ENCODE measurements at regions not wholly inside any gene's neighbourhood (a gene's known extent, or its start where the extent isn't known, plus 50 kb on each side); places are given as distances from the start of the nearest gene placed in this dataset.

GRCh38 chr2:123693836-123694235 lies 331.3 kb upstream of the CNTNAP5 start:
- Histone ChIP-seq H4K20me1 (ENCODE audit: low read length) (no peaks in the 10 kb centered on the region), H3K27me3 (ENCODE audit: low read length) (no peaks in the 10 kb centered on the region), H3K4me3 (ENCODE audit: low read length) (no peak overlapping the region), H3K9me2 (replicated peaks; ENCODE audit: low read length) (no peaks in the 10 kb centered on the region), H3K27ac (ENCODE audit: low read length) (no peak overlapping the region), H2AFZ (ENCODE audit: low read length) (no peak overlapping the region), H3K9ac (ENCODE audit: low read length) (no peak overlapping the region), H3F3A (ENCODE audit: low read length, unreplicated experiment) (no peaks in the 10 kb centered on the region), H3K4me1 (ENCODE audit: insufficient read depth, low read length) (no peaks in the 10 kb centered on the region), H3K4me2 (ENCODE audit: low read length) (no peak overlapping the region), H3K9me3 (ENCODE audit: low read length) (no peaks in the 10 kb centered on the region), H3K79me2 (ENCODE audit: low read length) (no peaks in the 10 kb centered on the region), H3K36me3 (ENCODE audit: low read depth, low read length) (no peaks in the 10 kb centered on the region)
- TF ChIP-seq EZH2phosphoT487 (IDR thresholded peaks at IDR 0.05; ENCODE audit: borderline replicate concordance, low read length) (no peak), CTCF (conservative IDR thresholded peaks at IDR 0.05; ENCODE audit: low read depth, low read length) (no peak), EZH2 (IDR thresholded peaks at IDR 0.05; ENCODE audit: low read length, unreplicated experiment) (no peak)
- no peak for DNase-seq
- intact Hi-C loops (cut with micrococcal nuclease), result no loop called here
- POLR2A ChIA-PET (ENCODE audit: unreplicated experiment), result no interaction called here
- CTCF ChIA-PET, result no interaction called here
- no TSS peak for BruUV-seq (replicated peaks)
- no peak for ATAC-seq

GRCh38 chr2:123695426-123695825 lies 329.7 kb upstream of the CNTNAP5 start:
- H2AFZ ChIP-seq (ENCODE audit: low read length), result no peak overlapping the region
- no peaks in the 10 kb centered on the region for H3F3A ChIP-seq (ENCODE audit: low read length, unreplicated experiment)
- H3K4me2 ChIP-seq (ENCODE audit: low read length), result no peak overlapping the region
- TF ChIP-seq EZH2phosphoT487 (IDR thresholded peaks at IDR 0.05; ENCODE audit: borderline replicate concordance, low read length) (no peak), CTCF (conservative IDR thresholded peaks at IDR 0.05; ENCODE audit: low read depth, low read length) (no peak), EZH2 (IDR thresholded peaks at IDR 0.05; ENCODE audit: low read length, unreplicated experiment) (no peak)
- no peaks in the 10 kb centered on the region for H3K27me3 ChIP-seq (ENCODE audit: low read length)
- ATAC-seq (no peak), DNase-seq (peak; percentile 12)
- no peaks in the 10 kb centered on the region for H3K79me2 ChIP-seq (ENCODE audit: low read length)
- no peaks in the 10 kb centered on the region for H3K9me3 ChIP-seq (ENCODE audit: low read length)
- no TSS peak for BruUV-seq (replicated peaks)
- H3K4me1 ChIP-seq (ENCODE audit: insufficient read depth, low read length), result no peaks in the 10 kb centered on the region
- intact Hi-C loops (cut with micrococcal nuclease), result no loop called here
- no peak overlapping the region for H3K9ac ChIP-seq (ENCODE audit: low read length)
- H3K4me3 ChIP-seq (ENCODE audit: low read length), result no peak overlapping the region
- CTCF ChIA-PET, result no interaction called here
- no peaks in the 10 kb centered on the region for H3K36me3 ChIP-seq (ENCODE audit: low read depth, low read length)
- no peak overlapping the region for H3K27ac ChIP-seq (ENCODE audit: low read length)
- no peaks in the 10 kb centered on the region for H3K9me2 ChIP-seq (replicated peaks; ENCODE audit: low read length)
- no peaks in the 10 kb centered on the region for H4K20me1 ChIP-seq (ENCODE audit: low read length)
- POLR2A ChIA-PET (ENCODE audit: unreplicated experiment), result no interaction called here

- DNase-seq (no peak), ATAC-seq (no peak)
- intact Hi-C loops (cut with micrococcal nuclease), result no loop called here
- no peak for TF ChIP-seq CTCF (conservative IDR thresholded peaks at IDR 0.05; ENCODE audit: low read depth, low read length)
- no peak for TF ChIP-seq EZH2 (IDR thresholded peaks at IDR 0.05; ENCODE audit: low read length, unreplicated experiment)
- no peak for TF ChIP-seq EZH2phosphoT487 (IDR thresholded peaks at IDR 0.05; ENCODE audit: borderline replicate concordance, low read length)
- Histone ChIP-seq H3K9ac (ENCODE audit: low read length) (no peak overlapping the region), H3K9me3 (ENCODE audit: low read length) (no peaks in the 10 kb centered on the region), H3K4me3 (ENCODE audit: low read length) (no peak overlapping the region), H3K4me1 (ENCODE audit: insufficient read depth, low read length) (no peaks in the 10 kb centered on the region), H2AFZ (ENCODE audit: low read length) (no peak overlapping the region), H4K20me1 (ENCODE audit: low read length) (no peaks in the 10 kb centered on the region), H3K9me2 (replicated peaks; ENCODE audit: low read length) (no peaks in the 10 kb centered on the region), H3K27me3 (ENCODE audit: low read length) (no peaks in the 10 kb centered on the region), H3K27ac (ENCODE audit: low read length) (no peak overlapping the region), H3K79me2 (ENCODE audit: low read length) (no peaks in the 10 kb centered on the region), H3K36me3 (ENCODE audit: low read depth, low read length) (no peaks in the 10 kb centered on the region), H3K4me2 (ENCODE audit: low read length) (no peak overlapping the region), H3F3A (ENCODE audit: low read length, unreplicated experiment) (no peaks in the 10 kb centered on the region)
- ChIA-PET POLR2A (ENCODE audit: unreplicated experiment) (no interaction called here), CTCF (no interaction called here)
- no TSS peak for BruUV-seq (replicated peaks)
Observed at GRCh38 chr2:123696021-123696420, 329.1 kb upstream of the CNTNAP5 start.

Measured in PC-3 (cell line).